HCT116 (cell line): ENCODE measurements at regions not wholly inside any gene's neighbourhood (a gene's known extent, or its start where the extent isn't known, plus 50 kb on each side); places are given as distances from the start of the nearest gene placed in this dataset.

ENCODE experiments used
- ATAC-seq: fragments of 200-7000 bp; cut with Tn5 transposase; 2 replicates; pipeline ENCODE4 v1.9.1; 2020; ENCODE audit warnings: mild to moderate bottlenecking, moderate library complexity
- BruUV-seq: library from RNA; stranded (reverse); fragments of 400-500 nt; replicated peaks from 2 replicates; lab custom pipeline; 2021; lab: Mats Ljungman, UMichigan
- CTCF ChIA-PET: fragments of 300-600 bp; sonication (Branson Sonifier 250); formaldehyde crosslinking; loops from one replicate; lab custom pipeline; 2021; ENCODE audit warnings: antibody characterized with exemption; lab: Charles Lee
- POLR2A ChIA-PET: fragments of 300-600, 350-600 bp; sonication (Branson Sonifier 250); formaldehyde crosslinking; loops from one replicate; lab custom pipeline; 2021; ENCODE audit warnings: antibody characterized with exemption; lab: Charles Lee
- RAD21 ChIA-PET, 2 experiments: fragments of 300-600 bp; sonication (Branson Sonifier 250); formaldehyde crosslinking; loops; one replicate each; lab custom pipeline; 2023; ENCODE audit warnings: low total read pairs in 2 of 2; ENCODE audit not compliant: uncharacterized antibody in 2 of 2, unreplicated experiment in 2 of 2, low non-redundant PET in 1 of 2; lab: Charles Lee
- DNase-seq: peaks from one replicate; pipeline ENCODE4 v3.0.0-alpha.2; 2010; ENCODE audit warnings: low read depth, low spot score
- H2AFZ ChIP-seq: fragments of 200-600 bp; shearing (Covaris generic), sonication (generic); 2 replicates; pipeline ENCODE4 v1.6.1; 2017; ENCODE audit warnings: low read depth, mixed run types, mixed read lengths, antibody characterized with exemption, low read length; ENCODE audit not compliant: poor library complexity, severe bottlenecking
- H3K27ac ChIP-seq: 2 replicates; pipeline ENCODE4 v1.5.1; 2012; ENCODE audit warnings: low read depth, low read length
- H3K27me3 ChIP-seq: fragments of 200-600 bp; sonication (generic); 2 replicates; pipeline ENCODE4 v1.6.1; 2016; ENCODE audit warnings: mixed run types, low read length, mixed read lengths; ENCODE audit not compliant: insufficient read depth
- H3K36me3 ChIP-seq, 2 experiments: fragments of 200-500 bp in 1 of 2; fragments of 200-600 bp in 1 of 2; sonication (Bioruptor generic) in 1 of 2; sonication (generic) in 1 of 2; 2 replicates each; pipeline versions ENCODE4 v1.5.1 to v1.6.1; 2014 to 2016; ENCODE audit warnings: low read length in 2 of 2, inconsistent platforms in 1 of 2, mixed read lengths in 1 of 2, mixed run types in 1 of 2; ENCODE audit not compliant: insufficient read depth in 2 of 2, control insufficient read depth in 1 of 2
- H3K4me1 ChIP-seq, 2 experiments: fragments of 200-600 bp in 1 of 2; sonication (generic) in 1 of 2; 2 replicates each; pipeline versions ENCODE4 v1.5.1 to v1.6.1; 2012 to 2017; ENCODE audit warnings: low read length in 2 of 2, inconsistent platforms in 1 of 2, mild to moderate bottlenecking in 1 of 2, mixed read lengths in 1 of 2, mixed run types in 1 of 2, moderate library complexity in 1 of 2; ENCODE audit not compliant: insufficient read depth in 2 of 2, control insufficient read depth in 1 of 2
- H3K4me2 ChIP-seq: fragments of 200-600 bp; sonication (generic); 2 replicates; pipeline ENCODE4 v1.6.1; 2017; ENCODE audit warnings: mixed run types, low read length, mixed read lengths
- H3K4me3 ChIP-seq, 2 experiments: fragments of 200-600 bp in 1 of 2; sonication (generic) in 1 of 2; replicated peaks in 1 of 2; 2 replicates each; pipeline ENCODE4 v1.5.1; 2011 to 2016; ENCODE audit warnings: low read length in 2 of 2, control low read depth in 1 of 2, low read depth in 1 of 2, mild to moderate bottlenecking in 1 of 2, mixed read lengths in 1 of 2, mixed run types in 1 of 2
- H3K79me2 ChIP-seq: fragments of 200-600 bp; sonication (generic); 2 replicates; pipeline ENCODE4 v1.6.1; 2017; ENCODE audit warnings: mild to moderate bottlenecking, mixed run types, low read length, moderate library complexity, mixed read lengths; ENCODE audit not compliant: insufficient read depth
- H3K9ac ChIP-seq: fragments of 200-600 bp; sonication (generic); 2 replicates; pipeline ENCODE4 v1.6.1; 2016; ENCODE audit warnings: low read length, mixed read lengths
- H3K9me2 ChIP-seq: fragments of 200-600 bp; sonication (generic), shearing (Covaris generic); 2 replicates; pipeline ENCODE4 v1.6.1; 2017; ENCODE audit warnings: mixed run types, mild to moderate bottlenecking, moderate library complexity; ENCODE audit not compliant: insufficient read depth
- H3K9me3 ChIP-seq, 2 experiments: fragments of 200-500 bp in 1 of 2; fragments of 200-600 bp in 1 of 2; sonication (Bioruptor generic) in 1 of 2; sonication (generic) in 1 of 2; 2 replicates each; pipeline ENCODE4 v1.6.1; 2014 to 2017; ENCODE audit warnings: low read length in 2 of 2, mixed read lengths in 2 of 2, inconsistent platforms in 1 of 2, low read depth in 1 of 2, mild to moderate bottlenecking in 1 of 2, mixed run types in 1 of 2, moderate library complexity in 1 of 2; ENCODE audit not compliant: control insufficient read depth in 1 of 2, insufficient read depth in 1 of 2
- H4K20me1 ChIP-seq: fragments of 200-600 bp; sonication (generic), shearing (Covaris generic); 2 replicates; pipeline ENCODE4 v1.6.1; 2017; ENCODE audit warnings: mixed run types, mild to moderate bottlenecking, moderate library complexity; ENCODE audit not compliant: insufficient read depth
- CEBPB ChIP-seq: IDR thresholded peaks from 2 replicates; pipeline ENCODE4 v1.6.1; 2012; ENCODE audit warnings: low read depth
- EGR1 ChIP-seq: IDR thresholded peaks from 2 replicates; pipeline ENCODE4 v1.6.1; 2012; ENCODE audit warnings: low read depth
- JUND ChIP-seq: IDR thresholded peaks from 2 replicates; pipeline ENCODE4 v1.6.1; 2012
- RAD21 ChIP-seq: IDR thresholded peaks from 2 replicates; pipeline ENCODE4 v1.6.1; 2012; ENCODE audit warnings: low read depth, mild to moderate bottlenecking
- SP1 ChIP-seq: IDR thresholded peaks from 2 replicates; pipeline ENCODE4 v1.6.1; 2012; ENCODE audit warnings: low read depth
- TCF7L2 ChIP-seq: IDR thresholded peaks from 2 replicates; pipeline ENCODE4 v1.7.0; 2011; ENCODE audit warnings: borderline replicate concordance, inconsistent platforms; ENCODE audit not compliant: insufficient read depth, insufficient read length; ENCODE audit errors: extremely low read depth
- ZFX ChIP-seq: fragments of 450-650 bp; IDR thresholded peaks from 2 replicates; pipeline ENCODE4 v1.6.1; 2017
- ZNF274 ChIP-seq: fragments of 200-500 bp; sonication (Bioruptor generic); IDR thresholded peaks from 2 replicates; pipeline ENCODE4 v1.6.1; 2014; ENCODE audit warnings: mild to moderate bottlenecking, low read depth, low read length, inconsistent platforms
- intact Hi-C: fragments of 100-400 bp; cut with micrococcal nuclease; formaldehyde crosslinking; loops from 2 replicates; pipeline ENCODE4 v1.10.0; 2022
- TF ChIP-seq, protein P1 (sequence below), 3 experiments: fragments of 200-600 bp in 1 of 3; sonication (generic) in 1 of 3; IDR thresholded peaks in 2 of 3; conservative IDR thresholded peaks in 1 of 3; 2 replicates each; pipeline ENCODE4 v1.5.1; 2012 to 2017; ENCODE audit warnings: low read depth in 2 of 3, low read length in 2 of 3, antibody characterized with exemption in 1 of 3, borderline replicate concordance in 1 of 3, control low read depth in 1 of 3, mild to moderate bottlenecking in 1 of 3, mixed read lengths in 1 of 3, mixed run types in 1 of 3, moderate library complexity in 1 of 3; ENCODE audit not compliant: insufficient read depth in 1 of 3
- TF ChIP-seq, protein P2 (sequence below): IDR thresholded peaks from 2 replicates; pipeline ENCODE4 v1.6.1; 2012; ENCODE audit warnings: low read depth
- TF ChIP-seq, protein P3 (sequence below): IDR thresholded peaks from 2 replicates; pipeline ENCODE4 v1.6.1; 2012
- TF ChIP-seq, protein P4 (sequence below): IDR thresholded peaks from 2 replicates; pipeline ENCODE4 v1.6.1; 2012

DNA sequence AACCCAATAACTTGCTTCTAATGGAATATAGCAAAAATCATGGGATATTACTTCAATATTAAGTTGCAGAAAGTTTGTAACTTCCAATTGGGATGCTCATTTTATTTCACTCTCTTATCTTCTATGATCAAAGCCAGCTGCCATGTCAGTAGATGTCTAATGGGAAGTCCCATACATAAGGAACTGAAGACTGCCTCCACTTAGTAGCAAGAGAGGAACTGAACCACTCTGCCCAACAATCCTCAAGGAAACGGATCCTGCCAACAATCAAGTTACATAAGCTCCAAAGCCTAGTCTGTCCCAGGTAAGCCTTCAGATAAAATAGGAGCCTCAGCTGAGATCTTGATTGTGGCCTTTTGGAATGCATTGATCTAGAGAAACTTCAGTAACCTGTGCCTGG is 431.5 kb upstream of the PCDH15 start:
- H3K4me1 ChIP-seq = no peaks in the 10 kb centered on the region
- ChIA-PET POLR2A (no interaction called here), RAD21 (no interaction called here), CTCF (no interaction called here)
- intact Hi-C loops = no loop called here
- TF ChIP-seq ZFX (no peak), SP1 (no peak), EGR1 (no peak), TCF7L2 (no peak), JUND (no peak), ZNF274 (no peak), RAD21 (no peak), CEBPB (no peak)
- TF ChIP-seq, protein P1, sequence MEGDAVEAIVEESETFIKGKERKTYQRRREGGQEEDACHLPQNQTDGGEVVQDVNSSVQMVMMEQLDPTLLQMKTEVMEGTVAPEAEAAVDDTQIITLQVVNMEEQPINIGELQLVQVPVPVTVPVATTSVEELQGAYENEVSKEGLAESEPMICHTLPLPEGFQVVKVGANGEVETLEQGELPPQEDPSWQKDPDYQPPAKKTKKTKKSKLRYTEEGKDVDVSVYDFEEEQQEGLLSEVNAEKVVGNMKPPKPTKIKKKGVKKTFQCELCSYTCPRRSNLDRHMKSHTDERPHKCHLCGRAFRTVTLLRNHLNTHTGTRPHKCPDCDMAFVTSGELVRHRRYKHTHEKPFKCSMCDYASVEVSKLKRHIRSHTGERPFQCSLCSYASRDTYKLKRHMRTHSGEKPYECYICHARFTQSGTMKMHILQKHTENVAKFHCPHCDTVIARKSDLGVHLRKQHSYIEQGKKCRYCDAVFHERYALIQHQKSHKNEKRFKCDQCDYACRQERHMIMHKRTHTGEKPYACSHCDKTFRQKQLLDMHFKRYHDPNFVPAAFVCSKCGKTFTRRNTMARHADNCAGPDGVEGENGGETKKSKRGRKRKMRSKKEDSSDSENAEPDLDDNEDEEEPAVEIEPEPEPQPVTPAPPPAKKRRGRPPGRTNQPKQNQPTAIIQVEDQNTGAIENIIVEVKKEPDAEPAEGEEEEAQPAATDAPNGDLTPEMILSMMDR (IDR thresholded peaks at IDR 0.05 in 2 of 3, conservative IDR thresholded peaks at IDR 0.05 in 1 of 3; ENCODE audit: borderline replicate concordance in 1 of 3, insufficient read depth in 1 of 3, low read depth in 2 of 3, low read length in 2 of 3) = no peak
- TF ChIP-seq, protein P2, sequence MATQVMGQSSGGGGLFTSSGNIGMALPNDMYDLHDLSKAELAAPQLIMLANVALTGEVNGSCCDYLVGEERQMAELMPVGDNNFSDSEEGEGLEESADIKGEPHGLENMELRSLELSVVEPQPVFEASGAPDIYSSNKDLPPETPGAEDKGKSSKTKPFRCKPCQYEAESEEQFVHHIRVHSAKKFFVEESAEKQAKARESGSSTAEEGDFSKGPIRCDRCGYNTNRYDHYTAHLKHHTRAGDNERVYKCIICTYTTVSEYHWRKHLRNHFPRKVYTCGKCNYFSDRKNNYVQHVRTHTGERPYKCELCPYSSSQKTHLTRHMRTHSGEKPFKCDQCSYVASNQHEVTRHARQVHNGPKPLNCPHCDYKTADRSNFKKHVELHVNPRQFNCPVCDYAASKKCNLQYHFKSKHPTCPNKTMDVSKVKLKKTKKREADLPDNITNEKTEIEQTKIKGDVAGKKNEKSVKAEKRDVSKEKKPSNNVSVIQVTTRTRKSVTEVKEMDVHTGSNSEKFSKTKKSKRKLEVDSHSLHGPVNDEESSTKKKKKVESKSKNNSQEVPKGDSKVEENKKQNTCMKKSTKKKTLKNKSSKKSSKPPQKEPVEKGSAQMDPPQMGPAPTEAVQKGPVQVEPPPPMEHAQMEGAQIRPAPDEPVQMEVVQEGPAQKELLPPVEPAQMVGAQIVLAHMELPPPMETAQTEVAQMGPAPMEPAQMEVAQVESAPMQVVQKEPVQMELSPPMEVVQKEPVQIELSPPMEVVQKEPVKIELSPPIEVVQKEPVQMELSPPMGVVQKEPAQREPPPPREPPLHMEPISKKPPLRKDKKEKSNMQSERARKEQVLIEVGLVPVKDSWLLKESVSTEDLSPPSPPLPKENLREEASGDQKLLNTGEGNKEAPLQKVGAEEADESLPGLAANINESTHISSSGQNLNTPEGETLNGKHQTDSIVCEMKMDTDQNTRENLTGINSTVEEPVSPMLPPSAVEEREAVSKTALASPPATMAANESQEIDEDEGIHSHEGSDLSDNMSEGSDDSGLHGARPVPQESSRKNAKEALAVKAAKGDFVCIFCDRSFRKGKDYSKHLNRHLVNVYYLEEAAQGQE = no peak
- TF ChIP-seq, protein P3, sequence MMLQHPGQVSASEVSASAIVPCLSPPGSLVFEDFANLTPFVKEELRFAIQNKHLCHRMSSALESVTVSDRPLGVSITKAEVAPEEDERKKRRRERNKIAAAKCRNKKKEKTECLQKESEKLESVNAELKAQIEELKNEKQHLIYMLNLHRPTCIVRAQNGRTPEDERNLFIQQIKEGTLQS = no peak
- TF ChIP-seq, protein P4, sequence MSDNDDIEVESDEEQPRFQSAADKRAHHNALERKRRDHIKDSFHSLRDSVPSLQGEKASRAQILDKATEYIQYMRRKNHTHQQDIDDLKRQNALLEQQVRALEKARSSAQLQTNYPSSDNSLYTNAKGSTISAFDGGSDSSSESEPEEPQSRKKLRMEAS = no peak
- H3K9me3 ChIP-seq = peaks cover 4 to 7% of the 10 kb centered on the region in 2 experiments; a peak in 2 of 4 replicates
- no peaks in the 10 kb centered on the region for H3K9me2 ChIP-seq
- no peaks in the 10 kb centered on the region for H4K20me1 ChIP-seq
- DNase-seq (no peak), ATAC-seq (no peak)
- H3K9ac ChIP-seq = no peak overlapping the region
- no TSS peak for BruUV-seq
- no peaks in the 10 kb centered on the region for H3K79me2 ChIP-seq
- no peaks in the 10 kb centered on the region for H3K27me3 ChIP-seq
- no peaks in the 10 kb centered on the region for H3K36me3 ChIP-seq
- H3K4me3 ChIP-seq = no peak overlapping the region
- H3K4me2 ChIP-seq = no peak overlapping the region
- H3K27ac ChIP-seq = no peak overlapping the region
- no peak overlapping the region for H2AFZ ChIP-seq
